ENCODE measurements at regions not wholly inside any gene's neighbourhood (a gene's known extent, or its start where the extent isn't known, plus 50 kb on each side); places are given as distances from the start of the nearest gene placed in this dataset.

DNA sequence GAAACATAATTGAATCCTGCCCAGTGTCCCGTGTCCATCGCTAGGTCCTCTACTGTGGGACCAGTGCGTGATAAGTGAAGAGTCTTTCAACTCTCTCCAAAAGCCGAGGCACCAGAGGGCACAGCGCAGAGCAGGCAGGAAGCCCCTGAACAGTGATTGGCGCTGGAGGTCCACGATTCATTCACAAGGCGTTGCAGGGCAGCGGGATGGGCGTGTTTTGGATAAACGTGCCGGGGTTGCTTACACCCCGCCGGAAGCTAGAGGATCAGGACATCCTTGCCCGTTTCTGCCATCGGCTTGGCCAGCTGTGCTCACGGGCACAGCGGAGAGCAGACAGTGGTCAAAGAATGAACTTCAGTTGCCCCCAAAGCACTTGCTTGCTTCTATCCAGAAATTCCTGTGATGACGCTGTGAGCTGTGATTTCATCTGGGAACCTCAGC, 86.0 kb upstream of the PFKP start:
- TF ChIP-seq NFATC4 (CRISPR knock-in tag; IDR thresholded peaks at IDR 0.05) (no peak), ATF1 (CRISPR knock-in tag; IDR thresholded peaks at IDR 0.05) (no peak), NR3C1 (CRISPR knock-in tag; conservative IDR thresholded peaks at IDR 0.05; ENCODE audit: low read depth) (no peak), IRF2 (CRISPR knock-in tag; IDR thresholded peaks at IDR 0.05; ENCODE audit: borderline replicate concordance, low read depth) (no peak)
- TF ChIP-seq, protein P1, sequence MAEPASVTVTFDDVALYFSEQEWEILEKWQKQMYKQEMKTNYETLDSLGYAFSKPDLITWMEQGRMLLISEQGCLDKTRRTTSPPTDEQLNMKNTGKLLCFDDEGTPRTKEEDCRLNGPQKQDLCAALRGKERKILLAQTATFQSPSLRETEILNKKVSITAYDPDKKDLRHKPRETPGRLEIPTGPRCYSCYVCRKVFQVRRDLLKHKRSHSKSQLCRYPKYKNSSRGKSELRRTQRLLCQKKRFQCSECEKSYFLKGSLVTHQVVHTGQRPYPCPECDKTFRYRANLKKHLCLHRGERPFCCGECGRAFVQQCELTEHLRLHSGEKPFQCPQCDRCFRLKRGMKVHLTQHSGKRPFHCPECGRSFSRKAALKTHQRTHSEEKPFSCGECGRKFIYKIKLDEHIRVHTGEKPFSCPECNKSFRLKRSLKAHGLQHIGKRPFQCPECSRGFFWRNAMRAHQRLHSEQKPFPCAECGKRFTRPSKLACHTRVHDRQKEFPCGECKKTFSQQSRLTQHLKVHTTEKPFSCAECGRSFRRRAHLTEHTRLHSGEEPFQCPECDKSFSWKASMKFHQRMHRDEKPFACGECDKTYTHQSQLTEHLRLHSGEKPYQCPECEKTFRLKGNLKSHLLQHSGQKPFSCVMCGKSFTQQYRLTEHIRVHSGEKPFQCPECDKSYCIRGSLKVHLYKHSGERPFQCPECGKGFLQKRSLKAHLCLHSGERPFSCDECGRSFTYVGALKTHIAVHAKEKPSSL (CRISPR knock-in tag; conservative IDR thresholded peaks at IDR 0.05): no peak
- TF ChIP-seq, protein P2, sequence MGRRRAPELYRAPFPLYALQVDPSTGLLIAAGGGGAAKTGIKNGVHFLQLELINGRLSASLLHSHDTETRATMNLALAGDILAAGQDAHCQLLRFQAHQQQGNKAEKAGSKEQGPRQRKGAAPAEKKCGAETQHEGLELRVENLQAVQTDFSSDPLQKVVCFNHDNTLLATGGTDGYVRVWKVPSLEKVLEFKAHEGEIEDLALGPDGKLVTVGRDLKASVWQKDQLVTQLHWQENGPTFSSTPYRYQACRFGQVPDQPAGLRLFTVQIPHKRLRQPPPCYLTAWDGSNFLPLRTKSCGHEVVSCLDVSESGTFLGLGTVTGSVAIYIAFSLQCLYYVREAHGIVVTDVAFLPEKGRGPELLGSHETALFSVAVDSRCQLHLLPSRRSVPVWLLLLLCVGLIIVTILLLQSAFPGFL (CRISPR knock-in tag; IDR thresholded peaks at IDR 0.05; ENCODE audit: borderline replicate concordance): no peak
- TF ChIP-seq, protein P3, sequence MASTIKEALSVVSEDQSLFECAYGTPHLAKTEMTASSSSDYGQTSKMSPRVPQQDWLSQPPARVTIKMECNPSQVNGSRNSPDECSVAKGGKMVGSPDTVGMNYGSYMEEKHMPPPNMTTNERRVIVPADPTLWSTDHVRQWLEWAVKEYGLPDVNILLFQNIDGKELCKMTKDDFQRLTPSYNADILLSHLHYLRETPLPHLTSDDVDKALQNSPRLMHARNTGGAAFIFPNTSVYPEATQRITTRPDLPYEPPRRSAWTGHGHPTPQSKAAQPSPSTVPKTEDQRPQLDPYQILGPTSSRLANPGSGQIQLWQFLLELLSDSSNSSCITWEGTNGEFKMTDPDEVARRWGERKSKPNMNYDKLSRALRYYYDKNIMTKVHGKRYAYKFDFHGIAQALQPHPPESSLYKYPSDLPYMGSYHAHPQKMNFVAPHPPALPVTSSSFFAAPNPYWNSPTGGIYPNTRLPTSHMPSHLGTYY (CRISPR knock-in tag; IDR thresholded peaks at IDR 0.05): no peak
- TF ChIP-seq, protein P4, sequence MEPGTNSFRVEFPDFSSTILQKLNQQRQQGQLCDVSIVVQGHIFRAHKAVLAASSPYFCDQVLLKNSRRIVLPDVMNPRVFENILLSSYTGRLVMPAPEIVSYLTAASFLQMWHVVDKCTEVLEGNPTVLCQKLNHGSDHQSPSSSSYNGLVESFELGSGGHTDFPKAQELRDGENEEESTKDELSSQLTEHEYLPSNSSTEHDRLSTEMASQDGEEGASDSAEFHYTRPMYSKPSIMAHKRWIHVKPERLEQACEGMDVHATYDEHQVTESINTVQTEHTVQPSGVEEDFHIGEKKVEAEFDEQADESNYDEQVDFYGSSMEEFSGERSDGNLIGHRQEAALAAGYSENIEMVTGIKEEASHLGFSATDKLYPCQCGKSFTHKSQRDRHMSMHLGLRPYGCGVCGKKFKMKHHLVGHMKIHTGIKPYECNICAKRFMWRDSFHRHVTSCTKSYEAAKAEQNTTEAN (CRISPR knock-in tag; IDR thresholded peaks at IDR 0.05): no peak
- ATAC-seq (no peak; the same call in 1 of the 2 replicates), DNase-seq (ENCODE audit: low spot score) (no peak)
- Mint-ChIP-seq H3K9me3 (no peaks in the 10 kb centered on the region), H3K27ac (no peak overlapping the region), H3K27me3 (ENCODE audit: low read depth) (no peaks in the 10 kb centered on the region), H3K4me1 (peaks cover 21% of the 10 kb centered on the region), H3K4me3 (no peak overlapping the region), H3K36me3 (no peaks in the 10 kb centered on the region)
- POLR2A ChIA-PET: interaction anchor here (0.7 kb wide), 1 partner anchor 9 kb away, joined by 4 read pairs; no protein-coding TSS in a partner anchor
- CTCF ChIA-PET: interaction anchor here (0.8 to 1.3 kb wide), 2 partner anchors 29 to 53 kb away, joined by 3 to 11 read pairs; no protein-coding TSS in a partner anchor

DNA sequence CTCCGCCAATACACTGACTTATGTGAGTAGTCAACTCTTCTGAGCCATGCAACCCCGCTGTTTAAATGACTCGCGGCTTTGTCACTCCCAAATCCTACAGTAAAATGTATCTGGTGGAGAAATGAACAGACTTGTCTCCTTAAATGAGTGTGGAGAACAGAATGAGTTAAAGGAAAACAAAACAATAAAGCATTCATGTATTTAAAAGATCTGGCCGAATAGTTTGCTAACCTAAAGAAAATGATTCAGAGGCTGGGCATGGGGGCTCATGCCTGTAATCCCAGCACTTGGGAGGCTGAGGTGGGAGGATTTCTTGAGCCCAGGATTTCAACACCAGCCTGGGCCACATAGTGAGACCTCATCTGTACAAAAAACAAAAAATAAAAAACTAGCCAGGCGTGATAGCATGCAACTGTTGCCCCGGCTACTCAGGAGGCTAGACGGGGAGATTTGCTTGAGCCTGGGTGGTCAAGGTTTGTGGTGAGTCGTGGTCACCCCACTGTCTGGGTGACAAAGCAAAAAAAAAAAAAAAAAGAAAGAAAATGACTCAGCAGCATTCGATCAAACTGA, 86.5 kb upstream of the PFKP start:
- no peaks in the 10 kb centered on the region for H3K27me3 Mint-ChIP-seq (ENCODE audit: low read depth)

More for the DNA sequence above, 86.5 kb upstream of the PFKP start:
- TF ChIP-seq, protein P5, sequence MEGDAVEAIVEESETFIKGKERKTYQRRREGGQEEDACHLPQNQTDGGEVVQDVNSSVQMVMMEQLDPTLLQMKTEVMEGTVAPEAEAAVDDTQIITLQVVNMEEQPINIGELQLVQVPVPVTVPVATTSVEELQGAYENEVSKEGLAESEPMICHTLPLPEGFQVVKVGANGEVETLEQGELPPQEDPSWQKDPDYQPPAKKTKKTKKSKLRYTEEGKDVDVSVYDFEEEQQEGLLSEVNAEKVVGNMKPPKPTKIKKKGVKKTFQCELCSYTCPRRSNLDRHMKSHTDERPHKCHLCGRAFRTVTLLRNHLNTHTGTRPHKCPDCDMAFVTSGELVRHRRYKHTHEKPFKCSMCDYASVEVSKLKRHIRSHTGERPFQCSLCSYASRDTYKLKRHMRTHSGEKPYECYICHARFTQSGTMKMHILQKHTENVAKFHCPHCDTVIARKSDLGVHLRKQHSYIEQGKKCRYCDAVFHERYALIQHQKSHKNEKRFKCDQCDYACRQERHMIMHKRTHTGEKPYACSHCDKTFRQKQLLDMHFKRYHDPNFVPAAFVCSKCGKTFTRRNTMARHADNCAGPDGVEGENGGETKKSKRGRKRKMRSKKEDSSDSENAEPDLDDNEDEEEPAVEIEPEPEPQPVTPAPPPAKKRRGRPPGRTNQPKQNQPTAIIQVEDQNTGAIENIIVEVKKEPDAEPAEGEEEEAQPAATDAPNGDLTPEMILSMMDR (IDR thresholded peaks at IDR 0.05): no peak
- TF ChIP-seq, protein P6, sequence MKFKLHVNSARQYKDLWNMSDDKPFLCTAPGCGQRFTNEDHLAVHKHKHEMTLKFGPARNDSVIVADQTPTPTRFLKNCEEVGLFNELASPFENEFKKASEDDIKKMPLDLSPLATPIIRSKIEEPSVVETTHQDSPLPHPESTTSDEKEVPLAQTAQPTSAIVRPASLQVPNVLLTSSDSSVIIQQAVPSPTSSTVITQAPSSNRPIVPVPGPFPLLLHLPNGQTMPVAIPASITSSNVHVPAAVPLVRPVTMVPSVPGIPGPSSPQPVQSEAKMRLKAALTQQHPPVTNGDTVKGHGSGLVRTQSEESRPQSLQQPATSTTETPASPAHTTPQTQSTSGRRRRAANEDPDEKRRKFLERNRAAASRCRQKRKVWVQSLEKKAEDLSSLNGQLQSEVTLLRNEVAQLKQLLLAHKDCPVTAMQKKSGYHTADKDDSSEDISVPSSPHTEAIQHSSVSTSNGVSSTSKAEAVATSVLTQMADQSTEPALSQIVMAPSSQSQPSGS (CRISPR knock-in tag; IDR thresholded peaks at IDR 0.05; ENCODE audit: borderline replicate concordance, low read depth): no peak
- TF ChIP-seq TCF7 (CRISPR knock-in tag; IDR thresholded peaks at IDR 0.05; ENCODE audit: low read depth): no peak
- no peak for TF ChIP-seq FOXK1 (CRISPR knock-in tag; IDR thresholded peaks at IDR 0.05)
- no peak for TF ChIP-seq ZNF671 (CRISPR knock-in tag; IDR thresholded peaks at IDR 0.05)
- TF ChIP-seq, protein P7, sequence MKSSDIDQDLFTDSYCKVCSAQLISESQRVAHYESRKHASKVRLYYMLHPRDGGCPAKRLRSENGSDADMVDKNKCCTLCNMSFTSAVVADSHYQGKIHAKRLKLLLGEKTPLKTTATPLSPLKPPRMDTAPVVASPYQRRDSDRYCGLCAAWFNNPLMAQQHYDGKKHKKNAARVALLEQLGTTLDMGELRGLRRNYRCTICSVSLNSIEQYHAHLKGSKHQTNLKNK (CRISPR knock-in tag; IDR thresholded peaks at IDR 0.05): no peak
- no peak for TF ChIP-seq SMAD4 (CRISPR knock-in tag; IDR thresholded peaks at IDR 0.05)
- TF ChIP-seq ZNF317 (CRISPR knock-in tag; IDR thresholded peaks at IDR 0.05; ENCODE audit: borderline replicate concordance, low read depth): no peak
- no peak for TF ChIP-seq JAZF1 (CRISPR knock-in tag; IDR thresholded peaks at IDR 0.05)
- no peak for TF ChIP-seq KAT7 (CRISPR knock-in tag; IDR thresholded peaks at IDR 0.05; ENCODE audit: borderline replicate concordance)
- DNase-seq (ENCODE audit: low spot score) (no peak), ATAC-seq (no peak)
- no peak overlapping the region for H3K4me3 Mint-ChIP-seq
- peaks cover 16% of the 10 kb centered on the region for H3K4me1 Mint-ChIP-seq
- ChIA-PET POLR2A (interaction anchor here (0.7 kb wide), 1 partner anchor 10 kb away, joined by 4 read pairs; no protein-coding TSS in a partner anchor), CTCF (interaction anchor here (1.3 kb wide), 1 partner anchor 53 kb away, joined by 11 read pairs; no protein-coding TSS in a partner anchor)
- no peak overlapping the region for H3K27ac Mint-ChIP-seq
- H3K36me3 Mint-ChIP-seq: no peaks in the 10 kb centered on the region
- H3K9me3 Mint-ChIP-seq: no peaks in the 10 kb centered on the region
